ENCODE measurements at regions not wholly inside any gene's neighbourhood (a gene's known extent, or its start where the extent isn't known, plus 50 kb on each side); places are given as distances from the start of the nearest gene placed in this dataset.

- H3K27me3 ChIP-seq = no peaks in the 10 kb centered on the region
- no peaks in the 10 kb centered on the region for H3K36me3 ChIP-seq
- TF ChIP-seq POLR2AphosphoS5 (IDR thresholded peaks at IDR 0.05) (no peak), EP300 (IDR thresholded peaks at IDR 0.05) (no peak), CTCF (IDR thresholded peaks at IDR 0.05) (no peak), POLR2A (IDR thresholded peaks at IDR 0.05; ENCODE audit: low read depth) (no peak)
- DNase-seq (ENCODE audit: extremely low spot score) = no peak
- intact Hi-C loops (cut with DNase I) = no loop called here
- no peak overlapping the region for H3K4me3 ChIP-seq
- H3K27ac ChIP-seq (replicated peaks in 1 of 4) = no peak overlapping the region
- H3K9me3 ChIP-seq = no peaks in the 10 kb centered on the region
- H3K4me1 ChIP-seq = peaks cover 39 to 89% (median 56%) of the 10 kb centered on the region in 4 donors
- 92% methylated on average over 6 of the region's 6 CpGs for whole genome bisulfite sequencing
Observed at GRCh38 chr2:134141598-134142340, 112.1 kb upstream of the MGAT5 start.

- intact Hi-C loops (cut with DNase I) = no loop called here
- WGBS = 88% methylated on average over 4 of the region's 4 CpGs
- no peak for TF ChIP-seq POLR2A (IDR thresholded peaks at IDR 0.05; ENCODE audit: low read depth)
- TF ChIP-seq EP300 (IDR thresholded peaks at IDR 0.05) = no peak
Observed at GRCh38 chr2:134142341-134142738, 111.5 kb upstream of the MGAT5 start.

GRCh38 chr2:134142903-134143302 is 111.0 kb upstream of the MGAT5 start:
- H3K4me1 ChIP-seq = peaks cover 27 to 81% (median 47%) of the 10 kb centered on the region in 4 donors
- 96% methylated on average over 5 of the region's 5 CpGs for WGBS
- H3K27ac ChIP-seq (replicated peaks in 1 of 4) = no peak overlapping the region
- no peaks in the 10 kb centered on the region for H3K9me3 ChIP-seq
- intact Hi-C loops (cut with DNase I) = no loop called here
- TF ChIP-seq POLR2A (IDR thresholded peaks at IDR 0.05; ENCODE audit: low read depth) (no peak), EP300 (IDR thresholded peaks at IDR 0.05) (no peak), POLR2AphosphoS5 (IDR thresholded peaks at IDR 0.05) (no peak), CTCF (IDR thresholded peaks at IDR 0.05) (no peak)
- no peaks in the 10 kb centered on the region for H3K36me3 ChIP-seq
- H3K27me3 ChIP-seq = no peaks in the 10 kb centered on the region
- DNase-seq (ENCODE audit: extremely low spot score) = no peak
- no peak overlapping the region for H3K4me3 ChIP-seq

More at GRCh38 chr2:134142341-134142738, 111.5 kb upstream of the MGAT5 start:
- Histone ChIP-seq H3K27me3 (no peaks in the 10 kb centered on the region), H3K4me3 (no peak overlapping the region), H3K27ac (replicated peaks in 1 of 4) (no peak overlapping the region), H3K9me3 (no peaks in the 10 kb centered on the region), H3K36me3 (no peaks in the 10 kb centered on the region), H3K4me1 (peaks cover 33 to 86% (median 51%) of the 10 kb centered on the region in 4 donors)
- no peak for DNase-seq (ENCODE audit: extremely low spot score)

- Histone ChIP-seq H3K27me3 (no peaks in the 10 kb centered on the region), H3K36me3 (no peaks in the 10 kb centered on the region), H3K27ac (replicated peaks in 1 of 4) (peak overlapping the region in 1 of 4 donors; percentile 17), H3K9me3 (no peaks in the 10 kb centered on the region), H3K4me1 (peaks cover 24 to 74% (median 41%) of the 10 kb centered on the region in 4 donors), H3K4me3 (no peak overlapping the region)
- 64% methylated on average over 3 of the region's 3 CpGs for WGBS
- no peak for DNase-seq (ENCODE audit: extremely low spot score)
- TF ChIP-seq CTCF (IDR thresholded peaks at IDR 0.05) (no peak), POLR2AphosphoS5 (IDR thresholded peaks at IDR 0.05) (no peak), POLR2A (IDR thresholded peaks at IDR 0.05; ENCODE audit: low read depth) (no peak)
- intact Hi-C loops (cut with DNase I) = no loop called here
Observed at GRCh38 chr2:134143568-134143967, 110.3 kb upstream of the MGAT5 start.

GRCh38 chr2:134144081-134144596 is 109.7 kb upstream of the MGAT5 start:
- TF ChIP-seq POLR2AphosphoS5 (IDR thresholded peaks at IDR 0.05) (no peak), EP300 (IDR thresholded peaks at IDR 0.05) (no peak), CTCF (IDR thresholded peaks at IDR 0.05) (no peak), POLR2A (IDR thresholded peaks at IDR 0.05; ENCODE audit: low read depth) (no peak)
- Histone ChIP-seq H3K27ac (replicated peaks in 1 of 4) (peak overlapping the region in 1 of 4 donors; percentile 17), H3K36me3 (no peaks in the 10 kb centered on the region), H3K4me3 (no peak overlapping the region), H3K4me1 (peaks cover 20 to 69% (median 38%) of the 10 kb centered on the region in 4 donors), H3K27me3 (no peaks in the 10 kb centered on the region), H3K9me3 (no peaks in the 10 kb centered on the region)
- intact Hi-C loops (cut with DNase I) = no loop called here
- no peak for DNase-seq (ENCODE audit: extremely low spot score)
- WGBS = 91% methylated on average over 6 of the region's 6 CpGs

All from esophagus muscularis mucosa (tissue), 4 donors.